ENCODE measurements at regions not wholly inside any gene's neighbourhood (a gene's known extent, or its start where the extent isn't known, plus 50 kb on each side); places are given as distances from the start of the nearest gene placed in this dataset.

DNA sequence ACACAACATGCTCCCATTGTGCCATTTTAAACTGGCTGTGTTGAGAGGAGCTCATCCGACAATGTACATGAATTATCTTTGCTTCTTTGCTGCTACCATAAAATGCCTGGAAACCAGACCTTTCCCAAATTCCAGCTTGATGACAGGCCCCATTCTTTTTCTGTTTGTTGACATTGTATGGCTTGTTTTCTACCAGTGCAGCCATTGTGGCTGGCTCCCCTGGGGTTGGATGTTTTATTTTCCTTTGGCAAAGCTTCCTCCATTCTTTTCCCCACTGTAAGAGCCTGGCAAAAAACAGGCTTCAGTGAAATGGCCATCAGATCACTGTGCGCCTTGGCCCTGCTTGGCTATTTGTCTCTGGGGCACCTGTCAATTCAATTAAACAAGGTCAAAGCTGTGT, 532.5 kb downstream of the VRK1 start:
- Histone ChIP-seq H3K4me3 (replicated peaks in 1 of 3; ENCODE audit: insufficient read depth in 1 of 3, low read depth in 2 of 3, low read length in 3 of 3) (no peak overlapping the region), H3K4me1 (ENCODE audit: insufficient read depth, low read length) (no peaks in the 10 kb centered on the region), H3K27me3 (ENCODE audit: control insufficient read depth in 1 of 2, insufficient read depth in 2 of 2, low read length in 2 of 2) (no peaks in the 10 kb centered on the region), H3K27ac (ENCODE audit: extremely low read length, insufficient read depth, low read length) (no peak overlapping the region), H3K36me3 (replicated peaks in 1 of 2; ENCODE audit: control insufficient read depth in 1 of 2, insufficient read depth in 2 of 2, low read length in 2 of 2) (no peaks in the 10 kb centered on the region), H3K79me2 (ENCODE audit: insufficient read depth, low read length) (no peaks in the 10 kb centered on the region), H3K9me3 (ENCODE audit: low read length) (peaks cover 29% of the 10 kb centered on the region; the same call in 1 of the 2 replicates), H2AFZ (ENCODE audit: low read length) (no peak overlapping the region), H3K4me2 (ENCODE audit: low read depth, low read length) (no peak overlapping the region), H4K20me1 (ENCODE audit: insufficient read depth, low read length) (no peaks in the 10 kb centered on the region), H3K9ac (ENCODE audit: insufficient read depth, low read depth, low read length) (no peak overlapping the region)
- DNase-seq (ENCODE audit: low spot score) = no peak
- no peak for ATAC-seq
- no TSS peak for BruUV-seq (replicated peaks)
- WGBS (ENCODE audit: low lambda C conversion rate) = 83% methylated on average over 2 of the region's 2 CpGs
- TF ChIP-seq, protein P1, sequence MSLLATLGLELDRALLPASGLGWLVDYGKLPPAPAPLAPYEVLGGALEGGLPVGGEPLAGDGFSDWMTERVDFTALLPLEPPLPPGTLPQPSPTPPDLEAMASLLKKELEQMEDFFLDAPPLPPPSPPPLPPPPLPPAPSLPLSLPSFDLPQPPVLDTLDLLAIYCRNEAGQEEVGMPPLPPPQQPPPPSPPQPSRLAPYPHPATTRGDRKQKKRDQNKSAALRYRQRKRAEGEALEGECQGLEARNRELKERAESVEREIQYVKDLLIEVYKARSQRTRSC (CRISPR knock-in tag; IDR thresholded peaks at IDR 0.05; ENCODE audit: low read depth) = no peak
- TF ChIP-seq ATF7 (IDR thresholded peaks at IDR 0.05) (no peak), ATF7 (CRISPR knock-in tag; IDR thresholded peaks at IDR 0.05) (no peak), ZNF282 (IDR thresholded peaks at IDR 0.05; ENCODE audit: partially characterized antibody) (no peak), PAX8 (CRISPR knock-in tag; IDR thresholded peaks at IDR 0.05; ENCODE audit: borderline replicate concordance) (no peak), NFE2L1 (CRISPR knock-in tag; IDR thresholded peaks at IDR 0.05; ENCODE audit: borderline replicate concordance) (no peak)
- TF ChIP-seq, protein P2, sequence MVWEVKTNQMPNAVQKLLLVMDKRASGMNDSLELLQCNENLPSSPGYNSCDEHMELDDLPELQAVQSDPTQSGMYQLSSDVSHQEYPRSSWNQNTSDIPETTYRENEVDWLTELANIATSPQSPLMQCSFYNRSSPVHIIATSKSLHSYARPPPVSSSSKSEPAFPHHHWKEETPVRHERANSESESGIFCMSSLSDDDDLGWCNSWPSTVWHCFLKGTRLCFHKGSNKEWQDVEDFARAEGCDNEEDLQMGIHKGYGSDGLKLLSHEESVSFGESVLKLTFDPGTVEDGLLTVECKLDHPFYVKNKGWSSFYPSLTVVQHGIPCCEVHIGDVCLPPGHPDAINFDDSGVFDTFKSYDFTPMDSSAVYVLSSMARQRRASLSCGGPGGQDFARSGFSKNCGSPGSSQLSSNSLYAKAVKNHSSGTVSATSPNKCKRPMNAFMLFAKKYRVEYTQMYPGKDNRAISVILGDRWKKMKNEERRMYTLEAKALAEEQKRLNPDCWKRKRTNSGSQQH (CRISPR knock-in tag; IDR thresholded peaks at IDR 0.05; ENCODE audit: low read depth) = no peak
- ChIA-PET CTCF (ENCODE audit: low intra/inter-chr PET ratio, low total read pairs) (no interaction called here), POLR2A (no interaction called here)
- FAIRE-seq = no peak
- in situ Hi-C loops (cut with HindIII; ENCODE audit: extremely low pct_ligation_motif_present, low pct_unique_long_range_greater_than_20kb) = no loop called here
- intact Hi-C loops (cut with micrococcal nuclease; ENCODE audit: unreplicated experiment) = no loop called here

DNA sequence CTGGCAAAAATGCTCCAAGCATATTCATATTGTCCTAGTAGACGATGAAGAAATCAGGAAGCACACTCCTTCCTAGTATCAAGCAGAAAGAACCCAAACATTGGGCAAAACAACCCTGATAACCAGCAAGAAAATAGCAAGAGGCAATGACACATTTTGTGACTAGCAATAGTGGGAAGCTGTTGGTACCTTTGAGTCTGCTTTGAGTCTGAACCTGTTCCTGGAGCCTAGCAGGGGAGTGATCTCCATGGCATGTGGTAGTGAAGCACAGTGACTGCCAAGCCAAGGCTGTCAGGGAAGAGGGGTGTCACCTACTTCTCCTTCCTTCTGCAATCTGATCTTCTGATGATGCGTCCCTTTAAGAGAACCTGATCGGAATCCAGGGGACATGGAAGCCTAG, 533.9 kb downstream of the VRK1 start:
- Histone ChIP-seq H3K4me2 (ENCODE audit: low read depth, low read length) (no peak overlapping the region), H3K36me3 (replicated peaks in 1 of 2; ENCODE audit: control insufficient read depth in 1 of 2, insufficient read depth in 2 of 2, low read length in 2 of 2) (no peaks in the 10 kb centered on the region), H3K79me2 (ENCODE audit: insufficient read depth, low read length) (no peaks in the 10 kb centered on the region), H3K27ac (ENCODE audit: extremely low read length, insufficient read depth, low read length) (no peak overlapping the region), H3K4me1 (ENCODE audit: insufficient read depth, low read length) (no peaks in the 10 kb centered on the region), H3K9me3 (ENCODE audit: low read length) (peaks cover 35% of the 10 kb centered on the region), H3K4me3 (replicated peaks in 1 of 3; ENCODE audit: insufficient read depth in 1 of 3, low read depth in 2 of 3, low read length in 3 of 3) (no peak overlapping the region), H4K20me1 (ENCODE audit: insufficient read depth, low read length) (no peaks in the 10 kb centered on the region), H2AFZ (ENCODE audit: low read length) (no peak overlapping the region), H3K9ac (ENCODE audit: insufficient read depth, low read depth, low read length) (no peak overlapping the region), H3K27me3 (ENCODE audit: control insufficient read depth in 1 of 2, insufficient read depth in 2 of 2, low read length in 2 of 2) (no peaks in the 10 kb centered on the region)
- no TSS peak for BruUV-seq (replicated peaks)
- FAIRE-seq (no peak), DNase-seq (ENCODE audit: low spot score) (no peak), ATAC-seq (no peak)
- ChIA-PET POLR2A (no interaction called here), CTCF (ENCODE audit: low intra/inter-chr PET ratio, low total read pairs) (no interaction called here)
- in situ Hi-C loops (cut with HindIII; ENCODE audit: extremely low pct_ligation_motif_present, low pct_unique_long_range_greater_than_20kb) (no loop called here), intact Hi-C loops (cut with micrococcal nuclease; ENCODE audit: unreplicated experiment) (no loop called here)
- WGBS (ENCODE audit: low lambda C conversion rate) = 4% methylated on average over 3 of the region's 3 CpGs
- TF ChIP-seq, protein P3, sequence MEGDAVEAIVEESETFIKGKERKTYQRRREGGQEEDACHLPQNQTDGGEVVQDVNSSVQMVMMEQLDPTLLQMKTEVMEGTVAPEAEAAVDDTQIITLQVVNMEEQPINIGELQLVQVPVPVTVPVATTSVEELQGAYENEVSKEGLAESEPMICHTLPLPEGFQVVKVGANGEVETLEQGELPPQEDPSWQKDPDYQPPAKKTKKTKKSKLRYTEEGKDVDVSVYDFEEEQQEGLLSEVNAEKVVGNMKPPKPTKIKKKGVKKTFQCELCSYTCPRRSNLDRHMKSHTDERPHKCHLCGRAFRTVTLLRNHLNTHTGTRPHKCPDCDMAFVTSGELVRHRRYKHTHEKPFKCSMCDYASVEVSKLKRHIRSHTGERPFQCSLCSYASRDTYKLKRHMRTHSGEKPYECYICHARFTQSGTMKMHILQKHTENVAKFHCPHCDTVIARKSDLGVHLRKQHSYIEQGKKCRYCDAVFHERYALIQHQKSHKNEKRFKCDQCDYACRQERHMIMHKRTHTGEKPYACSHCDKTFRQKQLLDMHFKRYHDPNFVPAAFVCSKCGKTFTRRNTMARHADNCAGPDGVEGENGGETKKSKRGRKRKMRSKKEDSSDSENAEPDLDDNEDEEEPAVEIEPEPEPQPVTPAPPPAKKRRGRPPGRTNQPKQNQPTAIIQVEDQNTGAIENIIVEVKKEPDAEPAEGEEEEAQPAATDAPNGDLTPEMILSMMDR (CRISPR knock-in tag; IDR thresholded peaks at IDR 0.05) = no peak
- TF ChIP-seq FOSL1 (CRISPR knock-in tag; IDR thresholded peaks at IDR 0.05; ENCODE audit: borderline replicate concordance) = no peak
- TF ChIP-seq BHLHE40 (IDR thresholded peaks at IDR 0.05; ENCODE audit: low read length) = no peak
- TF ChIP-seq ZNF549 (CRISPR knock-in tag; IDR thresholded peaks at IDR 0.05) = no peak
- no peak for TF ChIP-seq CEBPB (IDR thresholded peaks at IDR 0.05; ENCODE audit: borderline replicate concordance, low read depth, low read length)
- no peak for TF ChIP-seq KMT2B (CRISPR knock-in tag; IDR thresholded peaks at IDR 0.05)
- TF ChIP-seq ZNF253 (CRISPR knock-in tag; IDR thresholded peaks at IDR 0.05; ENCODE audit: borderline replicate concordance) = no peak
- TF ChIP-seq ZNF234 (CRISPR knock-in tag; conservative IDR thresholded peaks at IDR 0.05) = no peak
- TF ChIP-seq CBX1 (IDR thresholded peaks at IDR 0.05; ENCODE audit: low read depth) = no peak

Measured in HepG2 (cell line).